Chondrocyte (in vitro differentiated cells): ENCODE measurements at regions not wholly inside any gene's neighbourhood (a gene's known extent, or its start where the extent isn't known, plus 50 kb on each side); places are given as distances from the start of the nearest gene placed in this dataset.

Experiments
- DNase-seq: peaks from one replicate; pipeline ENCODE4 v3.0.0; 2021; ENCODE audit warnings: mixed read lengths, low spot score
- H3K27ac Mint-ChIP-seq: one replicate; pipeline ENCODE4 v1.8.0; 2021; ENCODE audit warnings: mild to moderate bottlenecking, moderate library complexity, mixed read lengths; ENCODE audit not compliant: unreplicated experiment
- H3K27me3 Mint-ChIP-seq: 2 replicates; pipeline ENCODE4 v1.8.0; 2021; ENCODE audit warnings: low read depth, mixed read lengths
- H3K36me3 Mint-ChIP-seq: 2 replicates; pipeline ENCODE4 v1.8.0; 2021; ENCODE audit warnings: low read depth, mixed read lengths
- H3K4me1 Mint-ChIP-seq: 2 replicates; pipeline ENCODE4 v1.8.0; 2021; ENCODE audit warnings: low read depth, mild to moderate bottlenecking, mixed read lengths
- H3K4me3 Mint-ChIP-seq: one replicate; pipeline ENCODE4 v1.8.0; 2021; ENCODE audit warnings: mild to moderate bottlenecking, moderate library complexity, mixed read lengths; ENCODE audit not compliant: unreplicated experiment
- H3K9me3 Mint-ChIP-seq: 2 replicates; pipeline ENCODE4 v1.8.0; 2021; ENCODE audit warnings: low read depth, mixed read lengths
- CTCF ChIP-seq: fragments of 200-600 bp; sonication (generic); IDR thresholded peaks from 2 replicates; pipeline ENCODE4 v1.5.0; 2021; ENCODE audit warnings: antibody characterized with exemption, mild to moderate bottlenecking, moderate library complexity

DNA sequence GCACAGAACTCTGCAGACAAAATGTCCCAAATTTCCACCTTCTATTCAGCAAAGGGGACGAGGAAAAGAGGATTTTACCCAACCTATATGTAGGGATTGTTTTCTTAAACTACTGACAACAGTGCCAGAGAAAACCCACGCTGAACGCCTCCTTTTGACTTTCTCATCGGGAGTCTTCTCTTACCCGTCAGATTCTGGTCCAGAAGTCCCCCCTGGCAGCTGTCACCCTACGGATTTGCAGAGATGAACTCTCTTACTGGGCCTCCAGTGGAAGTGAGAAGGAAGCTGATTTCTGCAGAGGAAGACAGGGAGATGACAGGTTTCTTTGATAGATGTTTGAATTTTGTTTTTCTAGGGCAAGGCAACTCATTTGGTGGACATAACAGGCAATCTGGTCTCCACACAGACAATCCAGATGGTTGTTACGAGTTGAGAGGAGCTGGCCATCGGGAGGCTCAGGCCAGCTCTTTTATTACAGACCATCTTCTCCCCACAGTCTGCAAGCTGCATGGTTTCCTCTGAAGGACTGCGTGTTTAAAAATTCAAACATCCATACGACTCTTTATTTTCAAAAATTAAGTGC is 804.3 kb downstream of the RNF144A start:
- no peak for TF ChIP-seq CTCF
- no peak overlapping the region for H3K27ac Mint-ChIP-seq
- H3K4me3 Mint-ChIP-seq, result no peak overlapping the region
- H3K27me3 Mint-ChIP-seq, result no peaks in the 10 kb centered on the region
- H3K36me3 Mint-ChIP-seq, result no peaks in the 10 kb centered on the region
- H3K9me3 Mint-ChIP-seq, result no peaks in the 10 kb centered on the region
- peaks cover 11% of the 10 kb centered on the region for H3K4me1 Mint-ChIP-seq
- DNase-seq, result no peak

DNA sequence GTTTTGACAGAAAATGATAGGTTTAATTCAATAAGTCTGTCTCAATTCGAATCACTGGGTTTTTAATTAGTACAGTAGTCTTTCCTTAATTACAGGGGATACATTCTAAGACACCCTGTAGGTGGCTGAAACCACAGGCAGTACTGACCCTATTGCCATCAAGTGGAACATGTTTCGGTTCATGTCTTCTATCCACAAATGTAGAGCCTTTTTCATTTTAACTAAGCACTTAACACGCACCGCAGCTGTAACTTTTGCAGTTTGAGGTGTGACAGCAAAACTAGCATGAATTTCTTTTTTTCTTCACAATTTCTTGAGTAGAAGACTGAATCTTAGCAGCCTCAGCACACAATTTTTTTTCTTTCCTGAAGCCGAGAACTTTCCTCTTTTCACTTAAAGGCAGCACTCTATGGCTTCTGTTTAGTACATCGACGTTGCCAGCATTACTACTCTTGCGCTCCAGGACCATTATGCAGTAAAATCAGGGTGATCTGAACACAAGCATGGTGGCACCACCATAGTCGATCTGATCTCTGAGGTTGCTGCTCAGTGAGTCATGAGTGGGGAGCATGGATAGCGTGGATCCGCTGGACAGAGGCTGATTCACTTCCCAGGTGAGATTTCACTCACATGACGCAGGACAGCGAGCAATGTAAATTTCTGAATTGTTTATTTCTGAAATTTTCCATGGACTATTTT is 805.1 kb downstream of the RNF144A start:
- H3K4me1 Mint-ChIP-seq, result peaks cover 11% of the 10 kb centered on the region
- no peak for TF ChIP-seq CTCF
- no peaks in the 10 kb centered on the region for H3K36me3 Mint-ChIP-seq
- H3K27ac Mint-ChIP-seq, result no peak overlapping the region
- H3K4me3 Mint-ChIP-seq, result no peak overlapping the region
- no peak for DNase-seq
- H3K9me3 Mint-ChIP-seq, result no peaks in the 10 kb centered on the region
- no peaks in the 10 kb centered on the region for H3K27me3 Mint-ChIP-seq

DNA sequence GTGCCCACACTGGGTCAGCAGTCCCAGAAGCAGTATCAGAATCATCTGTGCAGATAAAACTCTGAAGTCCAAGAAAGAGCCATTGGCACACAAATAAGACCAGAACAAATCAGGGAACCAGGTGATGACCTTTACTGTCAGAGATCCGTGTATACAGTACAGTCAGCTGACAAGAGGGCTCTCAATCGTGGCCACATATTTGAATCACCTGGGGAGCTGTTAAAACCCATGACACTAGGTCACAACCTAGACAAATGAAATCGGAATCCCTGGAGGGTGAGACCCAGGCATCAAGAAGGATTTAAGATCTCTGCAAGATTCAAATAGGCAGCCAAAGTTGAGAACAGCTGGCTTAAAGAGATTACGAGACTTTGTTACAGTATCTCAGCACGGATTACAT is 807.1 kb downstream of the RNF144A start:
- Mint-ChIP-seq H3K27me3 (no peaks in the 10 kb centered on the region), H3K27ac (no peak overlapping the region), H3K9me3 (no peaks in the 10 kb centered on the region), H3K36me3 (no peaks in the 10 kb centered on the region), H3K4me3 (no peak overlapping the region), H3K4me1 (peaks cover 11% of the 10 kb centered on the region)
- TF ChIP-seq CTCF, result no peak
- DNase-seq, result no peak

DNA sequence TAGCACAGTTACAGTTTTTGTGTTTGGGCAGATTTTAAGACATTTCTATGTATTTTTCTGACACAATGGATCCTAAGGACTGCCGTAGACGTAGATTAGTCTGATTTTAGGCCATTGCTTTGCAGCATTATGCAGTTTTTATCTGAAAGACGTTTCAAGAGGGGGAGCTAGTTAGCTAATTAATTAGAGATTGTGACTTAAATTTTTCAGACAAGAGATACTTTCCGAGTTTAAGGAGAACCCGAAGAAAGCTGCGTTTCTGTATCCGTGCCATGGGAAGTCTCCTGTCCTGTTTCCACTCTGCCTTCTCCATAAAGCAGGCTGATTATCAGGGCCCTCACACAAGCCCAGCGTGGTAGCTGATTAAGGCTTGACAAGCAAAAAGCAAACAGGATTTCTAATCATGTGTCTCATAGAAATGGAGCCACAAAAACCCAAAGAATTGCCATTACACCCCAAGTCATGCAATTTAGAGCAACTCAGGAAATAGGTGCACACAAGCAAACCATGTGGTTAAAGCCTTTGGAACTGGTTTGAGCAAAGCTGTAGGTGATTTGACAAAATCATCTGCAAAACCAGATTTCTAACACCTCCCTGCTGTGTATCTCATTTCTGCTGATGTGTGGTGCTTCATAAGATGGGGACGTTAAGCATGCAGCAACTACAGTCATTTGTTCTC is 808.1 kb downstream of the RNF144A start:
- DNase-seq, result no peak
- Mint-ChIP-seq H3K27me3 (no peaks in the 10 kb centered on the region), H3K4me1 (peaks cover 11% of the 10 kb centered on the region), H3K36me3 (no peaks in the 10 kb centered on the region), H3K4me3 (no peak overlapping the region), H3K9me3 (no peaks in the 10 kb centered on the region), H3K27ac (no peak overlapping the region)
- peak; percentile 56 for TF ChIP-seq CTCF

GRCh38 chr2:7725850-7726242 is 808.6 kb downstream of the RNF144A start:
- Mint-ChIP-seq H3K27ac (no peak overlapping the region), H3K27me3 (no peaks in the 10 kb centered on the region), H3K4me1 (peaks cover 16% of the 10 kb centered on the region), H3K9me3 (no peaks in the 10 kb centered on the region), H3K36me3 (no peaks in the 10 kb centered on the region), H3K4me3 (no peak overlapping the region)
- no peak for DNase-seq
- TF ChIP-seq CTCF, result no peak
